Esophagus muscularis mucosa (tissue), 3 donors: ENCODE measurements at regions not wholly inside any gene's neighbourhood (a gene's known extent, or its start where the extent isn't known, plus 50 kb on each side); places are given as distances from the start of the nearest gene placed in this dataset.

Experiments used
- CTCF ChIP-seq, 3 experiments: fragments of 200-600 bp in 2 of 3; fragments of 450-650 bp in 1 of 3; sonication (generic) in 2 of 3; IDR thresholded peaks; one replicate each; pipeline ENCODE4 v1.5.1; 2017 to 2019; ENCODE audit warnings: antibody characterized with exemption in 3 of 3, mild to moderate bottlenecking in 2 of 3, moderate library complexity in 1 of 3
- POLR2AphosphoS5 ChIP-seq, 2 donors: sonication (generic); formaldehyde crosslinking; IDR thresholded peaks; one replicate each; pipeline ENCODE4 v1.6.1; 2017; ENCODE audit warnings: antibody characterized with exemption in 2 of 2

GRCh38 chr14:37678916-37679315, 83.5 kb downstream of the TTC6 start:
- TF ChIP-seq POLR2AphosphoS5 (IDR thresholded peaks at IDR 0.05) (no peak), CTCF (IDR thresholded peaks at IDR 0.05) (no peak)
